ENCODE measurements at regions not wholly inside any gene's neighbourhood (a gene's known extent, or its start where the extent isn't known, plus 50 kb on each side); places are given as distances from the start of the nearest gene placed in this dataset.

GRCh38 chr17:52228823-52229222 lies 70.3 kb upstream of the CA10 start:
- DNase-seq (ENCODE audit: low read depth) = no peak

- DNase-seq (ENCODE audit: low read depth) = no peak
These were observed 69.4 kb upstream of the CA10 start for GRCh38 chr17:52227926-52228325.

- no peak for DNase-seq (ENCODE audit: low read depth)
These were observed 54.9 kb upstream of the CA10 start for GRCh38 chr17:52213451-52213850.

- DNase-seq (ENCODE audit: low read depth) = no peak
These were observed 54.3 kb upstream of the CA10 start for GRCh38 chr17:52212851-52213250.

GRCh38 chr17:52209507-52209906 lies 51.0 kb upstream of the CA10 start:
- no peak for DNase-seq (ENCODE audit: low read depth)

Measured in fibroblast of the conjunctiva (primary cell).